HG03442 (cell line): ENCODE measurements at regions not wholly inside any gene's neighbourhood (a gene's known extent, or its start where the extent isn't known, plus 50 kb on each side); places are given as distances from the start of the nearest gene placed in this dataset.
"Not testable (repeated sequence)": the region's sequence is repeated elsewhere in the genome, so short reads cannot be mapped to it uniquely, and the experiment has no call there.

Experiments used
- ATAC-seq: cut with Tn5 transposase; IDR thresholded peaks from one replicate; pipeline ENCODE4 v1.9.1; 2021; ENCODE audit warnings: mild to moderate bottlenecking, moderate library complexity; ENCODE audit not compliant: unreplicated experiment

DNA sequence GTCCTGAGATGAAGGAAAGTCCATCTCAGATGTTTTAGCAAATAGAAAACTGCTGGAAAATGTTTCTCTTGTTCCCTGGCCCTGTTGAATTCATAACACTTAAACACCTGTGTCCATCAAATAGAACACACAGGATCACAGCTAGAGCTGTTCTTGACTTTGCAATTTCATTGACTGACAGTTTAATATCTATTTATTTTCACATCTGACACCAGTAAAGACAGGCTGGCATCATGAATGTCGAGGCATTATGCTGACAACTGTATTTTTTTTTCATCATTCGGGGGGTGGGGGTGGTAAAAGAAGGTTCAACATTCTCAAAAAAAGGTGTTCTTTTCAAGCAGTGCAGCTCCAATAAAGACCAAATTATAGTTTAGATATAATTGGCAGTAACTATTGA is 591.2 kb upstream of the PTBP2 start:
- ATAC-seq, result no peak

GRCh38 chr1:96144636-96145035 is 576.9 kb upstream of the PTBP2 start:
- ATAC-seq, result no peak

DNA sequence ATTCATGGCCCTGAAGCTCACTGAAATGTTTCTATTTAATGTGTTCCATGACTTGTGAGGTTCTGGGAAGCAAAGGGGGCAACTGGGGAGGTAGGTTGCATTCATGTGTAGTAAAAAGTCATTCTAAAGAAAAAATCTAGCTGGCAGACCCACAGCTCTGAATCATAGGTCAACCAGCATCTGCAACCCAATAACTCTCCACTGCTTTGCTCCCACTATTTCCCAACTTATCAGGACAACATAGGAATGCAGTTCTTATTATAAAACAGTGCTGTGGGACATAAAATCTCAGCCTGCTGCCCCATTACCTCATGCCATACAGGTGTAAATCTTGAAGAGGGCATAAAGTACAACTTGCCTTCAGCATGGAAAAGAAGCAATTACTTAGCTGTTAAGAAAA is 576.1 kb upstream of the PTBP2 start:
- ATAC-seq, result no peak

DNA sequence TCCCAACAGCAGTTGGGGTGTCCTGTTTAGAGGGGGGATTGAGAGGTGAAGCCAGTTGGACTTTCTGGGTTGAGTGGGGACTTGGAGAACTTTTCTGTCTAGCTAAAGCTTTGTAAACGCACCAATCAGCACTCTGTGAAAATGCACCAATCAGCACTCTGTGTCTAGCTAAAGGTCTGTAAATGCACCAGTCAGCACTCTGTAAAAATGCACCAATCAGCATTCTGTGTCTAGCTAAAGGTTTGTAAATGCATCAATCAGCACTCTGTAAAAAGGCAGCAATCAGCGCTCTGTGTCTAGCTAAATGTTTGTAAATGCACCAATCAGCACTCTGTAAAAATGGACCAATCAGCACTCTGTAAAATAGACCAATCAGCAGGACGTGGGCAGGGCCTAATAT is 568.6 kb upstream of the PTBP2 start:
- ATAC-seq, result not testable (repeated sequence)

GRCh38 chr1:96157101-96157500 is 564.5 kb upstream of the PTBP2 start:
- ATAC-seq, result no peak

GRCh38 chr1:96159379-96159778 is 562.2 kb upstream of the PTBP2 start:
- no peak for ATAC-seq

DNA sequence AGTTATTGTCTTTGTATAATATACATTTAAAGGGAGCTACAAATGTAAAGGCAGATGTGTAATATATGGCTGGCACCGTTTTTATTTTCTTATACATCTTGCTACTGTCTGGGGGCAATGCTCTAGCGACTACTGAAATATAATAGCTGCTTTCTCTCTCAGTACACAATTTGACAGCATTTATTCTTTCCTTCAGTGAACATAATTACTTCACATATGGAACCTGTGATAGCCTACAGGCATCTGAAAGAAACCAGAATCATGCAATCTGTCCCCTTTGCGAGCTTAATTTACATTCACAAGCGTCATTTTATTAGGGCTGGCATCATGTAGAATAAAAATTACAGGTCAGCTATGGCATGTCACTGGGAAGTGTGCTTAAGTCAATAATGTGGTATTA is 557.5 kb upstream of the PTBP2 start:
- no peak for ATAC-seq

GRCh38 chr1:96178053-96178452 is 543.5 kb upstream of the PTBP2 start:
- ATAC-seq, result no peak

GRCh38 chr1:96183485-96183884 is 538.1 kb upstream of the PTBP2 start:
- ATAC-seq, result no peak

DNA sequence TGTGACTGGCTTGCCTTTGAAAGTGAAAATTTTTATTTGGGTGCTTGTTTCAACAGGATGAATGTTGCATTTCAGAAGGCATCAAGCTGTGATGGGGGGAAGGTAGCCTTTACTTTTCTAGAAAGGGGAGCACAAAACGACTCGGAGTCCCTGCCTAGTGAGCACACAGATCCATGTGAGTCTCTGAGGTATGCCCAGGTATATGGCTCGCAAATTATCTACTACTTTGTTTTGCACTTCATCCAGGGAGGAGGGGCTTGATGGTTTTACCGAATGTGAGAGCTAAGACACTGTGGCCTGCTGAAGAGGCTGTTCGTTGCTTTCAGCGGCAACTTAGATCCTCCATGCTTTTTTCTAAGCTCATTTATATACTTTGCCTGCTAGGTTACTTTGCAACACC is 537.7 kb upstream of the PTBP2 start:
- no peak for ATAC-seq

DNA sequence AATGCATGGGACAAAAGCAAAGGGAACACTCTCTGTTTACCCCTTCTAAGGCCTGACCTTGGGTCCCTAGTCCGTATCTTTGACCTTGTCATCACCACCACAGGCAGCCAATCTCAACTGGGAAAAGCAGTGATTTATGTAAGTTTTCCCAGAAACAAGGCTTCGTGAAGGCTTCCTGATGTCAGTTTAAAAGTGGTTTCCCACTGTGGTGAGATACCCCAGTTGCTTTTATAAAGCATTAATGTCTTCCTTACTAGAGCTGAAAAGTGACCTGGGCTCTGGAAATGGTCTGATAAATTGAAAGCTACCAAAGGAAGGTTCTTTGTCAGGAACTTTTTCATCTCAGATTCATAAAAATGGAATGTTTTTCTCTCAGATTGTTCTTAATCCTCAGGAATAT is 536.4 kb upstream of the PTBP2 start:
- no peak for ATAC-seq

DNA sequence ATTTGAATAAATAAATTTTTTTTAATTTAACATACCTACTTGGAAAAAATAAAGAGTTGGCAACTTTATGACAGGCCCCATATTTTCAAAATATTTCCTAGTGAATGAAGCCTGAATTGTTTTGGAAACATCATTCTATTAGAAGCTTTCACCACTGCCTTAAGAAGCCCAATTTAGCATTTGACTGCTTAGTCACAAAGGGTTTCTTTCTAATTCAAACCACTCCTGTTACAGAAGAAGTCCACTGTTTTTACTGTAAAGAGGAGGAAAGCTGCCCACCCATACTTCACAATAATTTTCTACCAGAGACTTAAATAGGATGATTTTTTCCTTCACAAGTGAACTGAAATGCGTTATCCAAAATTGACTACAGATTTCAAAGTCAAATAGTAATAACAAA is 534.6 kb upstream of the PTBP2 start:
- no peak for ATAC-seq

DNA sequence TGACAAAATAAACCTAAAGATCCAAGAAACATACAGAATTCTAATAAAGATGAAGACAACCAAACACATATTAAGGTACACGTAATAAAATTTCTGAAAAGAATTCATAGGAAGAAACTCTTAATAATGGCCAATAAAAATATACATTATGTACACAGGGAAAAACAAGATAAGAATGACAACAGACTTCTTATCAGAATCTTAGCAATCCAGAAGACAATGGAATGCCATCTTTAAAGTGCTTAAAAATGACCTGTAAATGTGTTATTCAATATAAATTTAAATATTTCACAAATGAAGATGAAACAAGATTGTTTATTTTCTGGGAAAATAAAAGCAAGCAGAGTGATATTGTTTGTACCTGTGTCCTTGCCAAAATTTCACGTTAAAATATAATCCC is 530.4 kb upstream of the PTBP2 start:
- ATAC-seq, result no peak

DNA sequence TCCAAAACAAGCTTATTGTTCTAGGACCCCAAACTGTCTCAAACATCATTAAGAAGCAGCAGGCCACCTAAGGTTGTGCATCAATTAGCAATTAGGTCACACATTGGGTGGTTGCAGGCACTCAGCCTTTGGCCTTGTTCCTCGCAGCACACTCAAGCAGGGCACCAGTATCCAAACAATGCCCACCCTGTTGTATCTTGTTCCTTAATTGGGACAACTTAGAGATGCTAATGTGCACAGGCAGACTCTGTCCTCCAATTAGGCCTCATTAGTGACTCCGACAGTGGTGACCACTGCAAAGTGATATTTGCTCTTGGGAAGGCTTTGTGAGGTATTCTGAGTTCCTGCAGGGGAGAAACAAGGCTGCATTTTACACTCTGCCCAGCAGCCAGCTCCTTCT is 515.1 kb upstream of the PTBP2 start:
- no peak for ATAC-seq

DNA sequence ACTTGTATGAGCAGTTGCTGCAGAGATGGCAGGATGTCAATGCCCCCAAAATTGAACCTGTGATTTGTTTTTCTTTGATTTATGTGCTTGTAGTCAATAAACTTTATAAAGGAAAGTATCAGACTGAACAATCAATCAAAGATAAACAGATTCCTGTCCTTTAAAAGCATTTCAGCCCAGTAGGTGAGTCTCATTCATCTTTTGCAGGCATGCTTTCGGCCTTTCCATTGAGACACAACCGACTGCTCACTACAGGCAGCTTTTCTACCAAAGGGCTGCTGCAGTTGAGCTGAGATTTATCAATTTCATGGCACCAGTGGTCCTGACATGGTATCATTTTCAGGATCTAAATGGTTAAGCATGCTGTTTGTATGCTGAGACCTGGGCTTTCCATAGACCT is 513.6 kb upstream of the PTBP2 start:
- no peak for ATAC-seq

GRCh38 chr1:96208428-96208827 is 513.2 kb upstream of the PTBP2 start:
- ATAC-seq, result no peak

DNA sequence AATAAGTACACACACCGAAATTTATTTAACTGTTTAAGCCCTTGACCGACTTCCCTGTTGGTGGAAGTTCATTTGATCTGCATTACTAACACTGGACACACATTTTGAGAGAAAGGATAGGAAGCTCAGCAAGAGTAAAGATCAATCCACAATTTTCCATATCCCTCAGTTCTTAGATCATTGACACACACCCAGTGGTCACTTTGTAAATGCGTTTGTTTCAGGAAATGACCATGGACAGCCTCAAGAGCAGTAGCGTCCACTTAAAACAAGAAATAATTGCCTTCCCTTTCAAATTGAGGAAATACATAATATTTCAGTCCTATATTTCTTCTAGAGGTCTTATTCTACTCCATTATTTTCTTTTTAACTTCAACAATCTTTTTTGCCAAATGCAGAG is 511.5 kb upstream of the PTBP2 start:
- ATAC-seq, result no peak

DNA sequence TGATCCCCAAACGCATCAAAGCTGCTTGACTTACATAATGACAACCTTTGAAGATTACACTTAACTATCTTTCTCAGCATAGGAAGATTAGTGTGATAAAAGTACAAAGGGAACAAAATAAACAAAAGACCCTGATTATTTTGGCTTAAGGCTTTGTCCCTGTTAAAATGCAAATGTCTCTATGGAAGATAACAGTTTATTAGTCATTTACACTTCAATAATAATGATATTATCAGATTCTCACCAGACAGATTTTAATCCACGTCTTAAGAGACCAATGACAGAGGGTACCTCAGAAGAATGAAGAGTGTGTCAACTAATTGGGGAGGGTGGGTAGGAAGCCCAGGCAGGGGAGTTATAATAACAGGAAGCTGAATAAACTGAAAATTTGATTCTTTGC is 510.4 kb upstream of the PTBP2 start:
- no peak for ATAC-seq

- ATAC-seq, result no peak
Measured at GRCh38 chr1:96214982-96215381, 506.6 kb upstream of the PTBP2 start.

- no peak for ATAC-seq
Measured at GRCh38 chr1:96220651-96221050, 500.9 kb upstream of the PTBP2 start.

DNA sequence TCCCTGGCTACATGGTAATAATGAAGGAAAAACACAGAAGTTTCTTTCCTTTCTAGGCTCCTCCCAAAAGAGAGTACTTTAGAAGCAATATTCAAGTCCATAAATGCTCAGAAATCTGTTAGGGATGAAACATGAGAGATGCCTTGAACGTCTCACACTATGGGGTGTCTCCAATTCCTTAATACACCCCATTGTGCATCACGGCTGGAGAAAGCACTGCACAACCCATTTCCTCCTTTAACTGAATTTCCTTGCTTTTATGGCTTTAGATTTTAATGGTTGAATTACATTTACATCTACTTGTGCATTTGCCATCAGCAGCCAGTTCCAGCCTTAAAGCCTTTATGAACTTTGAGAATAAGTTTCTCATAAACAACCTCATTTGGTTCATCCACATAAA is 498.9 kb upstream of the PTBP2 start:
- no peak for ATAC-seq

DNA sequence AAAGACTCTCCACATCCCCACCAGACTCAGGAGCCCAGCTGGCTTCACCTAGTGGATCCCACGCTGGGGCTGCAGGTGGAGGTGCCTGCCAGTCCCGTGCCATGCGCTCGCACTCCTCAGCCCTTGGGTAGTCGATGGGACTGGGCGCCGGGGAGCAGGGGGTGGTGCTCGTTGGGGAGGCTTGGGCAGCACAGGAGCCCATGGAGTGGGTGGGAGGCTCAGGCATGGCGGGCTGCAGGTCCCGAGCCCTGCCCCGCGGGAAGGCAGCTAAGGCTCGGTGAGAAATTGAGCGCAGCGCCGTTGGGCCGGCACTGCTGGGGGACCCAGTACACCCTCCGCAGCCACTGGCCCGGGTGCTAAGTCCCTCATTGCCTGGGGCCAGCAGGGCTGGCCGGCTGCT is 497.4 kb upstream of the PTBP2 start:
- ATAC-seq, result not testable (repeated sequence)

DNA sequence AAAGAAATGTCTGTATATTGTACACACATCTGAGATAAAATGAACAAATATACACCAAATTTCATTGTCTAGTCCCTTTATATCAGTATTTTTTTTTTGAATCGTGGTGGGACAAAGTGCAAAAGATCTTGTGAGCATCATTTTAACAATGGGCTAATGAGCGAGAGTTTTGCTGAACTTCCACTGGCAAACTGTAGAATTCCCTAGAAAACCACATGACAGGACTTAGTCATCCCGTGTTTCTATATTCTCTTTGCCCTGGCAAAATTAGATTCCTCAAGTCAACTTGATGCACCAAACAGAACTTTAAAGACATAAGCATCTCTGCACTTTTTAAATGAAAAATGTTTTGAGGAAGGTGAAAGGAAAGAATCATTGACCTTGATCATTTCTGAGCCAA is 488.2 kb upstream of the PTBP2 start:
- ATAC-seq, result no peak

DNA sequence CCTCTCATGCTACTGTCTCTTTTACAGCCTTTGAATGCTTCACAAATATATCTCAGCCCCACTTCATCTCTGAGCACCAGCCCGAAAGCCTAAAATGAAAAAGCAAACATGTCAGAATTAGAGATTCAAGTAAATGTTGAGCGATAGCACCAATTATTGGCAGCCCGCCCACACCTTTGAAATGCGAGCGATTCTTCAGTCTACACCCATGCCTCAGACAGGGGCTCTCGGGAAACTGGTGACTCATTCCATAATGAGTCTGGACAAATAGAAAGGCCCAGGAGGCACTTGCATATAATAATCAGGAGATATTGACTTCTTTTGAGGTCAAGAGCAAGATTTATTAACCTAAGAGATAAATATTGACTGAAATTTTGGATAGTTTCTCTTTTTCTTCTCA is 487.3 kb upstream of the PTBP2 start:
- ATAC-seq, result no peak
